Mesenchymal stem cell (in vitro differentiated cells and primary cell): ENCODE measurements at regions not wholly inside any gene's neighbourhood (a gene's known extent, or its start where the extent isn't known, plus 50 kb on each side); places are given as distances from the start of the nearest gene placed in this dataset.

Experiments used
- DNase-seq: peaks from one replicate; pipeline ENCODE4 v3.0.0-alpha.2; 2013
- H2AFZ ChIP-seq: one replicate; pipeline ENCODE4 v1.6.1; 2013; ENCODE audit warnings: low read depth, mild to moderate bottlenecking, control low read depth, inconsistent platforms, low read length, moderate library complexity
- H2AK5ac ChIP-seq: 2 replicates; pipeline ENCODE4 v1.6.1; 2013; ENCODE audit warnings: low read length, moderate library complexity, mild to moderate bottlenecking, inconsistent platforms; ENCODE audit not compliant: severe bottlenecking
- H2BK120ac ChIP-seq: one replicate; pipeline ENCODE4 v1.6.1; 2013; ENCODE audit warnings: low read depth, mild to moderate bottlenecking, inconsistent platforms, low read length, moderate library complexity
- H2BK12ac ChIP-seq, 2 experiments: one replicate each; pipeline ENCODE4 v1.6.1; 2013; ENCODE audit warnings: inconsistent platforms in 2 of 2, low read length in 2 of 2, mild to moderate bottlenecking in 2 of 2, moderate library complexity in 2 of 2, control low read depth in 1 of 2
- H2BK15ac ChIP-seq: one replicate; pipeline ENCODE4 v1.6.1; 2013; ENCODE audit warnings: mild to moderate bottlenecking, low read depth, inconsistent platforms; ENCODE audit not compliant: poor library complexity, severe bottlenecking
- H2BK5ac ChIP-seq: 2 replicates; pipeline ENCODE4 v1.6.1; 2013; ENCODE audit warnings: low read depth, mild to moderate bottlenecking, low read length, control low read depth, inconsistent platforms; ENCODE audit not compliant: poor library complexity, severe bottlenecking
- H3K14ac ChIP-seq, 2 experiments: one replicate each; pipeline ENCODE4 v1.6.1; 2013; ENCODE audit warnings: inconsistent platforms in 2 of 2, low read length in 2 of 2, control low read depth in 1 of 2, mild to moderate bottlenecking in 1 of 2, moderate library complexity in 1 of 2
- H3K18ac ChIP-seq, 2 experiments: one replicate each; pipeline ENCODE4 v1.6.1; 2013; ENCODE audit warnings: inconsistent platforms in 2 of 2, low read length in 2 of 2, control low read depth in 1 of 2, low read depth in 1 of 2, mild to moderate bottlenecking in 1 of 2
- H3K23ac ChIP-seq, 2 experiments: one replicate each; pipeline ENCODE4 v1.6.1; 2013; ENCODE audit warnings: inconsistent platforms in 2 of 2, low read length in 2 of 2, mild to moderate bottlenecking in 2 of 2, moderate library complexity in 2 of 2, control low read depth in 1 of 2
- H3K27ac ChIP-seq: 2 replicates; pipeline ENCODE4 v1.5.1; 2013; ENCODE audit warnings: mild to moderate bottlenecking, moderate library complexity, low read length, control low read depth, inconsistent platforms; ENCODE audit not compliant: poor library complexity, severe bottlenecking
- H3K27me3 ChIP-seq, 2 experiments: 2 replicates each; pipeline versions ENCODE4 v1.6.1 to v1.7.0; 2013; ENCODE audit warnings: low read length in 2 of 2, mild to moderate bottlenecking in 2 of 2, moderate library complexity in 2 of 2, control low read depth in 1 of 2, inconsistent platforms in 1 of 2; ENCODE audit not compliant: control insufficient read depth in 1 of 2, insufficient read depth in 1 of 2
- H3K36me3 ChIP-seq, 2 experiments: 2 replicates each; pipeline versions ENCODE4 v1.6.1 to v1.7.0; 2013; ENCODE audit warnings: low read length in 2 of 2, control low read depth in 1 of 2, inconsistent platforms in 1 of 2, low read depth in 1 of 2, mild to moderate bottlenecking in 1 of 2; ENCODE audit not compliant: insufficient read depth in 2 of 2, control insufficient read depth in 1 of 2
- H3K4ac ChIP-seq, 2 experiments: one replicate each; pipeline ENCODE4 v1.6.1; 2013; ENCODE audit warnings: inconsistent platforms in 2 of 2, low read length in 2 of 2, mild to moderate bottlenecking in 2 of 2, moderate library complexity in 2 of 2, control low read depth in 1 of 2, low read depth in 1 of 2
- H3K4me1 ChIP-seq: 2 replicates; pipeline ENCODE4 v1.6.1; 2013; ENCODE audit warnings: low read depth, low read length, control low read depth; ENCODE audit not compliant: control insufficient read depth, insufficient read depth
- H3K4me2 ChIP-seq: 2 replicates; pipeline ENCODE4 v1.6.1; 2013; ENCODE audit warnings: low read length, mild to moderate bottlenecking, inconsistent platforms; ENCODE audit not compliant: poor library complexity, severe bottlenecking
- H3K4me3 ChIP-seq, 2 experiments: 2 replicates each; pipeline versions ENCODE4 v1.5.1 to v1.7.0; 2013; ENCODE audit warnings: low read length in 2 of 2, mild to moderate bottlenecking in 2 of 2, control low read depth in 1 of 2, low read depth in 1 of 2; ENCODE audit not compliant: insufficient read depth in 1 of 2
- H3K79me1 ChIP-seq: replicated peaks from 2 replicates; pipeline ENCODE4 v1.6.1; 2013; ENCODE audit warnings: mild to moderate bottlenecking, control low read depth, low read length, inconsistent platforms; ENCODE audit not compliant: poor library complexity, severe bottlenecking
- H3K9ac ChIP-seq: 2 replicates; pipeline ENCODE4 v1.7.0; 2013; ENCODE audit warnings: mild to moderate bottlenecking, low read length, moderate library complexity
- H3K9me3 ChIP-seq: 2 replicates; pipeline ENCODE4 v1.7.0; 2013; ENCODE audit warnings: mild to moderate bottlenecking, low read length; ENCODE audit not compliant: control insufficient read depth
- H4K8ac ChIP-seq: one replicate; pipeline ENCODE4 v1.6.1; 2013; ENCODE audit warnings: inconsistent platforms, mild to moderate bottlenecking, low read length, moderate library complexity
- H4K91ac ChIP-seq: one replicate; pipeline ENCODE4 v1.6.1; 2013; ENCODE audit warnings: mild to moderate bottlenecking, low read length, inconsistent platforms
- WGBS: methylation state at CpG from one replicate; pipeline ENCODE4 v1.1.7; 2013; ENCODE audit warnings: mixed read lengths; 5-methylcytosine and 5-hydroxymethylcytosine counted together

DNA sequence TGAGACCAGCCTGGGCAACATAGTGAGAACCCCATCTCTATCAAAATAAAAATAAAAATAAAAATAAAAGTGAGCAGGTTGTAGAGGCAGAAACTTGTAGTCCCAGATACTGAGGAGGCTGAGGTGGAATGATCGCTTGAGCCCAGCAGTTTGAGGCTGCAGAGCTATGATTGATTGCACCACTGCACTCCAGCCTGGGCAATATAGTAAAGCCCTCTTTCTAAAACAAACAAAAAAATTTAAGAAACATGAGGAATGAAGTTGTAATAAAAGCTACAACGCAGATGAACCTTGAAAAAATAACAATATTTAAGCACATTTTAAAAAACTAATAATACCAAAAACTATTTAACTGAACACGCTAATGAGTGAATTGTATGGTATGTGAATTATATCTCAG, 919.3 kb downstream of the UQCRFS1 start:
- H2AK5ac ChIP-seq = no peak overlapping the region
- no peak overlapping the region for H3K14ac ChIP-seq
- no peak overlapping the region for H2BK5ac ChIP-seq
- H3K4me1 ChIP-seq = peaks cover 35% of the 10 kb centered on the region
- H3K4ac ChIP-seq = no peak overlapping the region
- H2BK12ac ChIP-seq = no peak overlapping the region
- no peak overlapping the region for H4K8ac ChIP-seq
- no peak overlapping the region for H3K4me3 ChIP-seq
- WGBS = 85% methylated on average over 1 of the region's 3 CpGs
- H3K27me3 ChIP-seq = no peaks in the 10 kb centered on the region
- H3K79me1 ChIP-seq = no peaks in the 10 kb centered on the region
- no peaks in the 10 kb centered on the region for H3K36me3 ChIP-seq
- H3K27ac ChIP-seq = no peak overlapping the region
- H3K23ac ChIP-seq = no peak overlapping the region
- no peaks in the 10 kb centered on the region for H3K9me3 ChIP-seq
- H2BK120ac ChIP-seq = no peak overlapping the region
- H2BK15ac ChIP-seq = no peak overlapping the region
- no peak for DNase-seq
- no peak overlapping the region for H4K91ac ChIP-seq
- H2AFZ ChIP-seq = no peak overlapping the region
- no peak overlapping the region for H3K9ac ChIP-seq
- H3K4me2 ChIP-seq = no peak overlapping the region
- no peak overlapping the region for H3K18ac ChIP-seq

DNA sequence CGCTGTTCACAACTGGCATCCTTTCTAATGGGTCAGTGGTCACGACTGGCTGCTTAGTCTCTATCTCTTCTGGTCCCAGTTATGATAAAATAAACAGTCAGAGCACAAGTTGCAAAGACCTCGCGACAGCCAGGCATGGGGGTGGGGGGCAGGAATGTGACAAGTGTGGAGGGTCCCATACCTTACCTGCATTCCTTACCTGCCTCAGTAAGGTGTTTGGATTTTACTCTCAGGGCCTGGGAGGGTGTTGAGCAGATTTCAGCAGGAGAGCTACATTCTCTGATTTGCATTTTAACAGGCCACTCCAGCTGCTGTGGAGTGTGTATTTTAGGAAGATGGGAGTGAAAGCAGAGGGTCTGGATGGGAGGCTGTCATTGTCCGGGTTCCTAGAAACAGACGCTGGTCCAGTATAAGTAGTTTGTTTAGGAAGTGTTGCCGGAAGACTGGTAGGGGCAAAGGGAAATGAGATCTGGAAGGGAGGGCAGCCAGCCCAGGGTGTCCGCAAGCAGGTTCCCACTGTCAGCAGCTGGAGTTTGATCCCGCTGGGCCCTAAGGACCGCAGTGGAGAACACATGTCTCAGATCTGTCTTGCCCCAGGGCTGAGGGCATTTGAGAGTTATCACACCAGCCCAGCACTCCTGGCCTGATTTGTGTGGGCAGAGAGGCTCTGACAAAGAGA, 920.0 kb downstream of the UQCRFS1 start:
- Histone ChIP-seq H3K18ac (no peak overlapping the region), H3K4me2 (no peak overlapping the region), H3K14ac (no peak overlapping the region), H3K9ac (no peak overlapping the region), H3K23ac (no peak overlapping the region), H3K79me1 (no peaks in the 10 kb centered on the region), H2AK5ac (peak overlapping the region; percentile 20), H3K36me3 (no peaks in the 10 kb centered on the region), H3K9me3 (no peaks in the 10 kb centered on the region), H3K27ac (no peak overlapping the region), H2BK5ac (no peak overlapping the region), H2BK15ac (no peak overlapping the region), H2BK12ac (no peak overlapping the region), H3K4ac (no peak overlapping the region), H4K8ac (no peak overlapping the region), H3K27me3 (no peaks in the 10 kb centered on the region), H2BK120ac (no peak overlapping the region), H3K4me3 (no peak overlapping the region), H3K4me1 (peaks cover 35% of the 10 kb centered on the region), H2AFZ (no peak overlapping the region), H4K91ac (peak overlapping the region; percentile 61)
- no peak for DNase-seq
- 40% methylated on average over 10 of the region's 10 CpGs for WGBS

DNA sequence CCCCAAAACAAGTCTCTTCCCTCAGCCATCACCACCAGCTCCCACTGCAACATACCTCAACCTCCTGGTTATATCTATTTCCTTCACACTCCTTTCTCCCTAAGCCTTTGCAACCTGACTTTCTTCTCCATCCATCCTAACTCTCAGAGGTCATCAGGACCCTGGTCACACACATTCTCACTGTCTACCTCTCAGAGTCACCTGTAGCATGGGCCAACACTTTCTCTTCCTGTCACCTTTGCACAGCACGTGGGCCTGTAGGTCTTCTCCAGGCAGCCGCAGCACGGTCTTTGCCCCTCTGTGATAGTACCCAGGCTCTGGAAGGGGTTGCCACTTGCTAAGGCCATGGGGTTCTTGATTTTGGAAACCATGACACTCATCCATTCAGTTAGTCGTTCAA, 921.1 kb downstream of the UQCRFS1 start:
- Histone ChIP-seq H3K9ac (no peak overlapping the region), H3K4me3 (no peak overlapping the region), H3K79me1 (no peaks in the 10 kb centered on the region), H2BK5ac (no peak overlapping the region), H2AK5ac (peak overlapping the region; percentile 7), H3K27ac (peak overlapping the region; percentile 7), H2BK15ac (no peak overlapping the region), H4K8ac (no peak overlapping the region), H3K4me1 (peaks cover 33% of the 10 kb centered on the region), H3K18ac (no peak overlapping the region), H2BK12ac (no peak overlapping the region), H3K23ac (no peak overlapping the region), H2BK120ac (no peak overlapping the region), H2AFZ (no peak overlapping the region), H3K27me3 (no peaks in the 10 kb centered on the region), H3K36me3 (no peaks in the 10 kb centered on the region), H3K14ac (no peak overlapping the region), H3K4ac (no peak overlapping the region), H4K91ac (no peak overlapping the region), H3K4me2 (no peak overlapping the region), H3K9me3 (no peaks in the 10 kb centered on the region)
- 48% methylated on average over 4 of the region's 4 CpGs for WGBS
- no peak for DNase-seq

DNA sequence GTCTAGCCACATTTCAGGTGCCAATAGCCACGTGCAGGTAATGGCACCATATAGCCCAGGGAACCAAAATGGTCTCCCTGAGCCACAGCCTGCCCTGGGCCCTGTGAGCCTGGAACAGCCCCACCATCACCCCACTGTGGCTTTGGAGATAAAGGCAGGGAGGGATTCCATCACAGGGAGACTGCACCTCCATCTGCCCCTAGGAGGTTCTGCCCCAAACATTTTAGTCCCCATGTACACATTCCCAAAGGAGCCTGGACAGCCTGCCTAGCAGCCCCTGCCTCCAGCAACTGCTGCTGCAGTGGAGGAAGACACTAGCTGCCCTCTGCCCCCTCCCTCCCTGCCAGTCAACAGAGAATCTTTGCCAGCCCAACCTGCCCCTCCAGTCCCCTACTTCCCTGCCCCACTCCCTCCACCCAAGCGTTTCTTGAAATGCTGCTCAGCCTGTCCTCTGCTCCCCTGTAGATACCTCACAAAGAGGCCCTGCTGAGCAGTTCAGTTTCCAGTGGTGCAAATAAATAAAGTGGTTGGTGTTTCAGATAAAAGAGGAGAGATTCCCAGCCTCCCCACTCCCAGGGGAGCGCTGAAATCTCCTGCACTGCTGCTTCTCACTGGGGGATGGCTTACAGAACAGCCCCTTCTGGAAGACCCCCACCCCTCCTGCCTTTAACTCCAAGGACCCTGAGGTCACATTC, 921.8 kb downstream of the UQCRFS1 start:
- no peak overlapping the region for H3K4me3 ChIP-seq
- no peak overlapping the region for H3K4ac ChIP-seq
- no peak overlapping the region for H2BK120ac ChIP-seq
- DNase-seq = no peak
- H3K9me3 ChIP-seq = no peaks in the 10 kb centered on the region
- H4K91ac ChIP-seq = no peak overlapping the region
- H2BK12ac ChIP-seq = no peak overlapping the region
- peak overlapping the region; percentile 64 for H2AK5ac ChIP-seq
- no peak overlapping the region for H3K9ac ChIP-seq
- no peak overlapping the region for H3K18ac ChIP-seq
- no peak overlapping the region for H3K23ac ChIP-seq
- H3K27ac ChIP-seq = peak overlapping the region; percentile 13
- no peak overlapping the region for H4K8ac ChIP-seq
- peaks cover 31% of the 10 kb centered on the region for H3K4me1 ChIP-seq
- H3K27me3 ChIP-seq = no peaks in the 10 kb centered on the region
- no peak overlapping the region for H2BK15ac ChIP-seq
- H3K79me1 ChIP-seq = no peaks in the 10 kb centered on the region
- no peaks in the 10 kb centered on the region for H3K36me3 ChIP-seq
- peak overlapping the region; percentile 53 for H2BK5ac ChIP-seq
- H2AFZ ChIP-seq = no peak overlapping the region
- no peak overlapping the region for H3K4me2 ChIP-seq
- no peak overlapping the region for H3K14ac ChIP-seq
- 35% methylated on average over 2 of the region's 3 CpGs for WGBS
